ENCODE measurements at regions not wholly inside any gene's neighbourhood (a gene's known extent, or its start where the extent isn't known, plus 50 kb on each side); places are given as distances from the start of the nearest gene placed in this dataset.
"Not testable (repeated sequence)": the region's sequence is repeated elsewhere in the genome, so short reads cannot be mapped to it uniquely, and the experiment has no call there.

DNA sequence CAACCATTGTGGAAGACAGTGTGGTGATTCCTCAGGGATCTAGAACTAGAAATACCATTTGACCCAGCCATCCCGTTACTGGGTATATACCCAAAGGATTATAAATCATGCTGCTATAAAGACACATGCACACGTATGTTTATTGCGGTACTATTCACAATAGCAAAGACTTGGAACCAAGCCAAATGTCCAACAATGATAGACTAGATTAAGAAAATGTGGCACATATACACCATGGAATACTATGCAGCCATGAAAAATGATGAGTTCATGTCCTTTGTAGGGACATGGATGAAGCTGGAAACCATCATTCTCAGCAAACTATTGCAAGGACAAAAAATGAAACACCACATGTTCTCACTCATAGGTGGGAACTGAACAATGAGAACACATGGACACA is 372.4 kb upstream of the CCL2 start:
- TF ChIP-seq, protein P1, sequence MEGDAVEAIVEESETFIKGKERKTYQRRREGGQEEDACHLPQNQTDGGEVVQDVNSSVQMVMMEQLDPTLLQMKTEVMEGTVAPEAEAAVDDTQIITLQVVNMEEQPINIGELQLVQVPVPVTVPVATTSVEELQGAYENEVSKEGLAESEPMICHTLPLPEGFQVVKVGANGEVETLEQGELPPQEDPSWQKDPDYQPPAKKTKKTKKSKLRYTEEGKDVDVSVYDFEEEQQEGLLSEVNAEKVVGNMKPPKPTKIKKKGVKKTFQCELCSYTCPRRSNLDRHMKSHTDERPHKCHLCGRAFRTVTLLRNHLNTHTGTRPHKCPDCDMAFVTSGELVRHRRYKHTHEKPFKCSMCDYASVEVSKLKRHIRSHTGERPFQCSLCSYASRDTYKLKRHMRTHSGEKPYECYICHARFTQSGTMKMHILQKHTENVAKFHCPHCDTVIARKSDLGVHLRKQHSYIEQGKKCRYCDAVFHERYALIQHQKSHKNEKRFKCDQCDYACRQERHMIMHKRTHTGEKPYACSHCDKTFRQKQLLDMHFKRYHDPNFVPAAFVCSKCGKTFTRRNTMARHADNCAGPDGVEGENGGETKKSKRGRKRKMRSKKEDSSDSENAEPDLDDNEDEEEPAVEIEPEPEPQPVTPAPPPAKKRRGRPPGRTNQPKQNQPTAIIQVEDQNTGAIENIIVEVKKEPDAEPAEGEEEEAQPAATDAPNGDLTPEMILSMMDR (IDR thresholded peaks at IDR 0.05; ENCODE audit: low read depth, low read length, missing input control), result not testable (repeated sequence)
- TF ChIP-seq EGR1 (IDR thresholded peaks at IDR 0.05; ENCODE audit: low read depth in 2 of 2); SP1 (IDR thresholded peaks at IDR 0.05); RAD21 (IDR thresholded peaks at IDR 0.05); TAF1 (conservative IDR thresholded peaks at IDR 0.05); YY1 (IDR thresholded peaks at IDR 0.05); HNF4G (IDR thresholded peaks at IDR 0.05); GABPA (IDR thresholded peaks at IDR 0.05 in 1 of 2, conservative IDR thresholded peaks at IDR 0.05 in 1 of 2); JUND (IDR thresholded peaks at IDR 0.05): not testable (repeated sequence)
- TF ChIP-seq, protein P2, sequence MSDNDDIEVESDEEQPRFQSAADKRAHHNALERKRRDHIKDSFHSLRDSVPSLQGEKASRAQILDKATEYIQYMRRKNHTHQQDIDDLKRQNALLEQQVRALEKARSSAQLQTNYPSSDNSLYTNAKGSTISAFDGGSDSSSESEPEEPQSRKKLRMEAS (IDR thresholded peaks at IDR 0.05), result not testable (repeated sequence)
- TF ChIP-seq, protein P3, sequence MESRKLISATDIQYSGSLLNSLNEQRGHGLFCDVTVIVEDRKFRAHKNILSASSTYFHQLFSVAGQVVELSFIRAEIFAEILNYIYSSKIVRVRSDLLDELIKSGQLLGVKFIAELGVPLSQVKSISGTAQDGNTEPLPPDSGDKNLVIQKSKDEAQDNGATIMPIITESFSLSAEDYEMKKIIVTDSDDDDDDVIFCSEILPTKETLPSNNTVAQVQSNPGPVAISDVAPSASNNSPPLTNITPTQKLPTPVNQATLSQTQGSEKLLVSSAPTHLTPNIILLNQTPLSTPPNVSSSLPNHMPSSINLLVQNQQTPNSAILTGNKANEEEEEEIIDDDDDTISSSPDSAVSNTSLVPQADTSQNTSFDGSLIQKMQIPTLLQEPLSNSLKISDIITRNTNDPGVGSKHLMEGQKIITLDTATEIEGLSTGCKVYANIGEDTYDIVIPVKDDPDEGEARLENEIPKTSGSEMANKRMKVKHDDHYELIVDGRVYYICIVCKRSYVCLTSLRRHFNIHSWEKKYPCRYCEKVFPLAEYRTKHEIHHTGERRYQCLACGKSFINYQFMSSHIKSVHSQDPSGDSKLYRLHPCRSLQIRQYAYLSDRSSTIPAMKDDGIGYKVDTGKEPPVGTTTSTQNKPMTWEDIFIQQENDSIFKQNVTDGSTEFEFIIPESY (IDR thresholded peaks at IDR 0.05), result not testable (repeated sequence)
- TF ChIP-seq, protein P4, sequence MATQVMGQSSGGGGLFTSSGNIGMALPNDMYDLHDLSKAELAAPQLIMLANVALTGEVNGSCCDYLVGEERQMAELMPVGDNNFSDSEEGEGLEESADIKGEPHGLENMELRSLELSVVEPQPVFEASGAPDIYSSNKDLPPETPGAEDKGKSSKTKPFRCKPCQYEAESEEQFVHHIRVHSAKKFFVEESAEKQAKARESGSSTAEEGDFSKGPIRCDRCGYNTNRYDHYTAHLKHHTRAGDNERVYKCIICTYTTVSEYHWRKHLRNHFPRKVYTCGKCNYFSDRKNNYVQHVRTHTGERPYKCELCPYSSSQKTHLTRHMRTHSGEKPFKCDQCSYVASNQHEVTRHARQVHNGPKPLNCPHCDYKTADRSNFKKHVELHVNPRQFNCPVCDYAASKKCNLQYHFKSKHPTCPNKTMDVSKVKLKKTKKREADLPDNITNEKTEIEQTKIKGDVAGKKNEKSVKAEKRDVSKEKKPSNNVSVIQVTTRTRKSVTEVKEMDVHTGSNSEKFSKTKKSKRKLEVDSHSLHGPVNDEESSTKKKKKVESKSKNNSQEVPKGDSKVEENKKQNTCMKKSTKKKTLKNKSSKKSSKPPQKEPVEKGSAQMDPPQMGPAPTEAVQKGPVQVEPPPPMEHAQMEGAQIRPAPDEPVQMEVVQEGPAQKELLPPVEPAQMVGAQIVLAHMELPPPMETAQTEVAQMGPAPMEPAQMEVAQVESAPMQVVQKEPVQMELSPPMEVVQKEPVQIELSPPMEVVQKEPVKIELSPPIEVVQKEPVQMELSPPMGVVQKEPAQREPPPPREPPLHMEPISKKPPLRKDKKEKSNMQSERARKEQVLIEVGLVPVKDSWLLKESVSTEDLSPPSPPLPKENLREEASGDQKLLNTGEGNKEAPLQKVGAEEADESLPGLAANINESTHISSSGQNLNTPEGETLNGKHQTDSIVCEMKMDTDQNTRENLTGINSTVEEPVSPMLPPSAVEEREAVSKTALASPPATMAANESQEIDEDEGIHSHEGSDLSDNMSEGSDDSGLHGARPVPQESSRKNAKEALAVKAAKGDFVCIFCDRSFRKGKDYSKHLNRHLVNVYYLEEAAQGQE (IDR thresholded peaks at IDR 0.05), result not testable (repeated sequence)

Measured in liver (tissue), 3 donors.